Stimulated activated CD4-positive, alpha-beta T cell treated with anti-CD3 and anti-CD28 coated beads, Interleukin-15, amount 100 ng/mL, for 24 hours (primary cell): ENCODE measurements at regions not wholly inside any gene's neighbourhood (a gene's known extent, or its start where the extent isn't known, plus 50 kb on each side); places are given as distances from the start of the nearest gene placed in this dataset.
A peak's percentile ranks its signal among the peaks of the same experiment; 100 is the strongest.

Experiments used
- DNase-seq: peaks from one replicate; pipeline ENCODE4 v3.0.0-alpha.2; 2020

DNA sequence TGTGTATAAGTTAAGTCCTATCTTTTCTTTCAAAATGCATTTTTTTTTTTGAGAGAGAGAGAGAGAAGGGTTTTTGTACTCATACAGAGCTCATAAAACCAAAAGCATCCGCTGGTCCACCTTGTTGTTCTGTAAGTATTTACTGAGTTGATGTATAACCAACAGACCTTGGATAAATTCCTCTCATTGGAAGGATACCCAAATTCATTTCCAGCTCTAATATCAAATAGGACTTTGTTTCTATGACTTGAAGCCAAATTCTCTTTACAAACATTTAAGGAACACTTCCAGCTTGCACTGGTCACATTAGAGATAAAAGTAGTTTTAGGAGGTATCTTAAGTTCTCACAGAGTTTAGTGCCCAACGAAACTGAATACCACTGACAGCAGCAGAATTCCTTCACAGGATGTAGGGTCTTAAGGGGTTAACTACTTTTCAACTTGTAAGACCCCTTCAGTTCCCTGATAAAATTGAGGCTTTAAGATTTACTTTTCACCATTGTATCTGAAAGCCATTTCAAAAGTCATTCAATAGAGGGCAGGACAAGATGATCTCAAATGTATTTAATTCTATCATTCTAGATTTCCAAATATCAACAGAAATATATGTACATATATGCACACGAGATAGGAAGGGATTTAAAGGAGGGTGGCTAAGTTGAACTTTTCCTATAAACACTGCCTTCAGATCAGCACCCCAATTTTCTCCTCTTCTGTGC lies 1398.5 kb upstream of the CELF4 start:
- no peak for DNase-seq

DNA sequence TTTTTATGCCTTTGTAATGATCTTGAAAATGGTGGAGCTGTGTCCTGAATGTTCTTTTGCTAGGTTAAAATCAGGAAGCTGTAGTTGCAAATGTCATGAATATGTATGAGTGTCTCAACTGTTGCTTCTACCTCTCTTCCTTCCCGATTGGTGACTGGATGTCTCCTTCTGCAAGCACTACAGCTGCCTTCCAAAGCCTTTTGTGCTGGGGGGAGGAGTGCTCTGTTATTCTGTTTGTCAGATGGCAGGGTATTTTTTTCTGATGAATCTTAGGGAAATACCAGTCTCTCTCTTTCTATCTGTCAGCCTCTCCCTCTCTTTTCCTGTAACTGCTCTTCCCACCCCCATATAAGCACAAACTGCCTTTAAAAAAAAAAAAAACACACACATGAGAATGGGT lies 1396.3 kb upstream of the CELF4 start:
- no peak for DNase-seq

DNA sequence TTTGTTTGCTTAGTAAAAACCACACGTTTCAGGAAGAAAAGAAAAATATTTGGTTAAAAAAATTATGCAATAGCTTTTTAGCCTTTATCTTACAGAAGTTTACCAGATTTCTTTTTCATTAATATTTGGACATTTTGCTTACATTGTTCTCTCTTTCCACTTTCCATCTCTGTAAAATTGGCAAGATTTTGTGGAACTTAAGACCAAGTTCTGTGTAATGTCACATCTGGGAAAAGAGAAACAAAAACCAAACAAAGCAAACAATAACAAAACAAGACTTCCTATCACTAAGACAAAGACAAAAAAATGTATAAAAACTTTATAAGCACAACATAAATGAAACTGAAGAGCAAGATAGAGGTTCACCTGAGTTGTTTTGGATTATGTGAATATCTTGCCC lies 1392.1 kb upstream of the CELF4 start:
- no peak for DNase-seq

DNA sequence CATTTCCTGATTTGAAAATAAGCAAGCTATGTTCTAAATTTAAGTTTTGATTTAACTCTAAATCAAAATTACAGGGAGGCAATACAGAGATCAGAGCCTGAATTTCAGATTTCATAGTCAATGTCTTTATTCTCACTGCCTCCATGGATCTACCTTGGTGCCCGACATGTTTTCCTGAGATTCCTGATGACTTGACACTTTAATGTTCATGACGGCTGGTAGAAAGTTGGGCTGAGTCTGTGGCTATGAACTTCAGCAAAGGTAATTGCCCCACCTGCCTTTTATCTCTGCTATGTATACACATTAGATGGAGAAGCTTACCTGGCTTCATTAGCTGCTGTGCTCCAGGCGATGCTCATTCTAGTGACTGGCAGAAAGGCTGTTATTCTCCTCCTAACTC lies 1390.5 kb upstream of the CELF4 start:
- DNase-seq: no peak

DNA sequence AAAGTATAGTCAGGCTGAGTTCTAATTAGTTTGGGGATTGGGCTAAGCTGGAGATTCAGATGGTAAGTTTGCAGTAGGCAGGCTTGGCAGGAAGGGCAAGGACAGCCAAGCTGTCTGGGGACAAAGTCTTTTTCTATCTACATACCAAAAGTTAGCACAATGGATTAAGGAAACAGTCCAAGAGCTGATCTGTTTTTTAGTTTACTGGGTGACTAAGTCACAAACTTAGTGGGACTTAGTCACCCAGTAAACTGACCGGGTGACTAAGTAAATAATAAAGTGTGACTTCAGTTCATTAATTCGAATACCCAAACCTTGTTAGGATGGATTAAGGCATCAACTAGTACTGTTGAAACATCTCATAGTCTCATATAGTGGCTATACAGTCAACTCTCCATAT lies 1386.0 kb upstream of the CELF4 start:
- no peak for DNase-seq

DNA sequence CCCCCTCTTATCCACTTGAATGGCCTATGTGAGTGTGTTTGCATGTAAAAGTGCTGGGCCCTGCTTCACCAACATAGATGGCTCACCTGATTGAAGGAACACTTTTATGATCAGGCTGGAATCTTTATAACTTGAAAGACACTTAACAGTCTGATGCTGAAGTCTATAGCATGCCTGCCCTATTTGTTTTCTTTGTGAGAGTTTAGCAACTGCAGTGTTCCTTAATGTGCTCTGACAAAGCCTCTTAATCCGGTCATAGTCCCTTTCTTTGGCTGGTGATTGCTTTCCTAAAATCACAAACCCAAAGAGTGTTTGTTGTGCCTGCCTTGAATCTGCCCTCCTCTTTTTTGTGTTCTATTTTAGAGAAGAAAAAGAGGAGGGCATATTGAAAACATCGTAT lies 1382.8 kb upstream of the CELF4 start:
- no peak for DNase-seq

DNA sequence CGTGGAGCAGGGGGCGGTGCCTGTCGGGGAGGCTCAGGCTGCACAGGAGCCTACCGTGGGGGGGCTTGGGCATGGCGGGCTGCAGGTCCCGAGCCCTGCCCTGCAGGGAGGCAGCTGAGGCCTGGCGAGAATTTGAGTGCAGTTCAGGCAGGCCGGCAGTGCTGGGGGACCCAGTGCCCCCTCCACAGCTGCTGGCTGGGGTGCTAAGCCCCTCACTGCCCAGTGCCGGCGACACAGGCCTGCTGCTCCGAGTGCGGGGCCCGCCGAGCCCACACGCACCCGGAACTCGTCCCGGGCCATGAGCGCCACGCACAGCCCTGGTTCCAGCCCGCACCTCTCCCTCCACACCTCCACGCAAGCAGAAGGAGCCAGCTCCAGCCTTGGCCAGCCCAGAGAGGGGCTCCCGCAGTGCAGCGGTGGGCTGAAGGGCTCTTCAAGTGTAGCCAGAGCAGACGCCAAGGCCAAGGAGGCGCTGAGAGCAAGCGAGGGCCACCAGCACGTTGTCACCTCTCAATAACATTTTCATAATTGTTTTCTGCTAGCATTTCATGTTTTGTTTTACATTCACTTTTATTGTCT lies 1378.9 kb upstream of the CELF4 start:
- DNase-seq: no peak

DNA sequence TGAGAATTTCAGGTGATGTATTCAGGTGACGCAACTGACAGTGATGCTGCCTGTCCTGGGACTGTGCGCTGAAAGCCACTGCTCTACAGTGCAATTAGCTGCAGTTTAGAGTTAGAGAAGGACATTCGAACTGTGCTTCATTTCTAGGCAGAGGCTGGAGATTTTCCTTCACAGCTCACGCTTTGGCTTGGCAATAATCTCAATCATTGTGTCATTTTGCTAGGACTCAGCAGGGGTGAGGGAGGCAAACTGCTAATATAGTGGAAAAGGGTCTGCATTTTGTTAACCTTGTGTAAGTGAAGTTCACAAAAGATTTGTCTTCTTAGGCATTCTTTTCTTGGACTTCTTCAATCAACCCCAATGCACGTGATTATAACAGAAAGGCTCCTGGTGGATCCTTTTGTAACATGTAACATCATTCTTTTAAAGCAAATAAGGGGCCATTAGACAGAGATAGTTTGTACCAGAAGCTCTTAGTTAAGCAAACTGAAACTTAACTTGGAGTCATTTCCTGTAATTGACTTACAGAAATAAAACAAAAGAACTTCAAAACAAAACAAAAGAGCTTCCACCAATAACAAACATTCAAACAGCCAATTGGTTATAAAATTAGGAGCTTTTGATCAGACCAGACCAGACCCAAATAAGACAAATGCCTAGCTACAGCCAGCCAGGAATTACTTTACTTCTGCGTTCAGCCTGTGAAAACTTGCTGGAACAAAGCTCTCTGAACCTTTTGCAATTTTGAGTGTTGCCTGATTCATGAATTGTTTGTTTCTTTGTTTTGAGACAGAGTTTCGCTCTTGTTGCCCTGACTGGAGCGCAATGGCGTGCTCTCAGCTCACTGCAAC lies 1376.3 kb upstream of the CELF4 start:
- DNase-seq: no peak

DNA sequence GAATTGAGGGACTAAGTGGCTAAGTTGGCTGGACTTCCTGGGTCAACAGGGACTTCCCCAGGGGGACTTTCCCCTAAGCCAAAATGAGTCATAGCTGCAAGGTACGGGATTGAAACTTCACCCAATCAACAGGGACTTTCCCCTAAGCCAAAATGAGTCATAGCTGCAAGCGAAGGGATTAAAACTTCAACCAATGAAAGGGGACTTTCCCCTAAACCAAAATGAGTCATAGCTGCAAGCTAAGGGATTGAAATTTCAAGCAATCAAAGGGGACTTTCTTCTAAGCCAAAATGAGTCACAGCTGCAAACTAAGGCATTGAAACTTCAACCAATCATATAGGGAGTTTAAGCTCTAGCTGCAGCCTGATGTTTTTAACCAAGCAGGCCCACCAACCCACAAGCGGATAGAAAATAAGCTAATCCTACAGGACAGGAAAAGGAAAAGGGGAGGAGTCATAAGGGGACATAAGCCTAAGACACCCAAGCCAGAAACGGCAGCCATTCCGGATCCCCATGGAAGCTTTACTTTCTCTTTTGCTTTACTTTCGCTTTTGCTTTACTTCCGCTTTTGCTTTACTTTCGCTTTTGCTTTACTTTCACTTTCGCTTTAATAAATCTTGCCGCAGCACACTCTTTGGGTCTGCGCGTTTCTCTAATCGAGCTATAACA lies 1375.4 kb upstream of the CELF4 start:
- peak; percentile 57 for DNase-seq

DNA sequence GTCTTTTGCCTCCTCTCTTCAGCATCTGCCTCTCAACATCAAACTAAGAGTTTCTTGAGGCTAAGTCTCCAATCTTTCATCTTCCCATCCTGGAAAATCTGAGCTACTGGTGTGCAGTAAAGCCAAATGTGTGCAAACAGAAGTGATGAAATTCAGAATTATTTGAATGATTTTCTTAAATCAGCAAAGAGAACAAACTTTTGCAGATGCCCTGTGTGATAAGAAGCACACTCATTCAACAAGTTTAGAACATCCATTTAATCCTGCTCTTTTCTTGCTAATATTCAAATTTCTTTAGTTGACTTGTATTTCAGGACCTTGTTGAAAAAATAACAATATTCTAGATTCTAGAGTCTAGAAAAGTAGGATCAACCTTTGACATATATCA lies 1374.9 kb upstream of the CELF4 start:
- no peak for DNase-seq

DNA sequence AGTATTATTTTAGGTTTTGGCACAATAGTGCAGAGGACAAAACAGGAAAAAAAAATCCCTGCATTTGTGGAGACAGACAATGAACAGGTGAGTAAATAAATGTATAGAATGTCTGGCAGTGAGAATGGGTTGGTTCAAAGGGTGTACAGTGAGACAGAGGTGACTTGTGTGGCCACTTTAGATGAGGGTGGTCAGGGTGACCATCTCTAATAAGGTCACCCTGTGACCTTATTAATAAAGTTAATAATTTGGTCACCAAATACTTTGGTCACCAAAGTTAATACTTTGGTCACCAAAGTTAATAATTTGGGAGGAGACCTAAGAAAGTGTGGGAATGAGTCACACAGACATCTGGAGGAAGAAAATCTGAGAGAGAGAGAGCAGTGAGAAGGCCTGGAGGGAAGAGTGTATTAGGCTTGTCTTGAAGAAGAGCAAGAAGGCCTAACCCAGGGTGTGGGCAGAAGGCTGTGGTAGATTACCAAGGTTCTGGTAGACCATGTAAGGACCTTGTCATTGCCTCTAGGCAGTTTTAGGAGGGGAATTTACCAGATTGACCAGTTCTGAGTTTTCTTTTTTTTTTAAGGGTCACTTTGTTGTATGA lies 1368.4 kb upstream of the CELF4 start:
- no peak for DNase-seq

DNA sequence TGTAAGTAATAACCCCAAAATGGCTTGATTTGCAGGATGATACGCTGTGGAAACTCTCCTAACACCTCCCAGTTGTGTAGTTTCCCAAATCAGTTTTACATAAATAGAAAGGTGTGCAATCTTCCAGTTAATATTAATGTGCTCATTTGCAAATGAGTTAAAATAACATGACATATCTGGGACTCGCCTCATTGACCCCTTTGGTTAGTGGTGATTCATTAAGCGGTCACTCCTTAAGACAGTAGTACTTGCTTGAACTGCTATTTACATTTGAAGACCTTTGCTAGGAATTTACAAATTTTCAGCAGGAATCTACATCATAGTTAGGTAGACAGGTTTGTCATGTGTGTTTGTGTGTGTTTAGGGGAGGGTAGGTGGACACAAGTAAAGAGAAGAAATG lies 1367.7 kb upstream of the CELF4 start:
- DNase-seq: no peak

DNA sequence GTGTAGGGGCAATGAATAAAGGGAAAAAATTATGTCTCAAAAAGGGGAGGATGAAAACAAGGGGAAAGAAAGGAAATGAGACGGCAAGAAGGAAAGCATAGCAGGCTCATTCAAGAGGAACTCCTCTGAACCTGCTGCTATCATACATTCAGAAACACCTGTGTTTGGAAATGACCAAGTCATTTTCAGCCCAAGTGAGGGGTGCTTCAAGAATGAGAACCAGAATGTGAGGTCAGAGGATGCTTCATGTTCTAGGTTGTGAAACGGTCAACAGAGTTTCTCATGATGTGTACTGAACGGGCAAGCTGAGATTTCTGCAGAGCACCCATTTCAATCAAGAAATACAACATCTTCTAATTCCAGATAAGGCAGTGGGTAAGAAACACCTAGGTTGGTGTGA lies 1367.2 kb upstream of the CELF4 start:
- no peak for DNase-seq

DNA sequence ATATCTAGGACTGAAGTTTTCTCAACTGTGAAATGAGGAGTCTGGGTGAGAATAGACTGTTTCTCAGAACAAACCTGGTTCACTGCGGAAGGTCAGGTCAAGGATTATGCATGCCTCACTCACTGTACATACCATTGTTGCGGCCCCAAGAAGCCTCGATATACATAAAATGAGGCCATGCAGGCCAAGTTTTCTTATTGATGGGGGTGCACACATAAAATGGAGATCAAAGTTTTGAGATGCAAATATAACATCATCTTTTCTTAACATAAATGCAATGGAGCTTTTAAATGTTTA lies 1366.1 kb upstream of the CELF4 start:
- DNase-seq: no peak

DNA sequence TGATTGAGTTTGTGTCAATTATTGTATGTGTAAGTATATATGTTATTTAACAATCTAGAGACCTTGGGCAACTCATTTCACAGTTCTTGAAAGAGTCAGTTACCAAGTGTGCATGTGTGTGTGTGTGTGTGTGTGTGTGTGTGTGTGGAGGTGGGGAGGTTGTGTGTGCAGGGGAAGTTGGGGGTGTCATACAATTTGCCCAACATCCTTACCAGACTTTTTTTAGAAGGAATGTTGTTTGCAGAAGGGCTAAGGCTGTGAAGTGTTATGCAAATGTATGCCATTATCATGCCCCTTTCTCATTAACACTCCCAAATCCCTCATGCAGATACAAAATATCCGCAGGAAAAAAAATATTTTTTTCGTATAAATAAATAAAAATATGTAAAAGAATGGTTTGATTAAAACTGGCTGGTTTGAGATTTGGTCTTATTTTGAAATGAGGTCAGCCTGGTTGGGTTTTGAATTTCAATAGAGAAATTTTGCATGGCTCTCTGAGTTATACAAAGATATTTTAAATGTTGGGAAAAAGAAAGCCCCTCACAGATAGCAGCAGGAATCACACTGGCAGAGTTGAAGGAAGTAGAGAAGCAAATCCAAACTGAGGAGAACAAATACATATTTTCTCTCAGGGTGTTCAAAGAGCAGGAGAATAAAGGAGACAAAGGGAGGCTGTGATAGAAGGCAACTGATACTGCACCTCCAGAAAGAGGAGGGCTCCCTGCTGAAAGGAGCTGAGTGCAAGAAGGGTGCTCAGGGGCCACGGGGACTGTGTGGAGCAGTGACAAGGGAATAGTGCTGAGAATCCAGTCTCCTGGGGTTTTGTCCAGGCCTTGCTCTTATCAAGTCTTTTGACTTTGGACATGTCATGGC lies 1365.5 kb upstream of the CELF4 start:
- DNase-seq: no peak

DNA sequence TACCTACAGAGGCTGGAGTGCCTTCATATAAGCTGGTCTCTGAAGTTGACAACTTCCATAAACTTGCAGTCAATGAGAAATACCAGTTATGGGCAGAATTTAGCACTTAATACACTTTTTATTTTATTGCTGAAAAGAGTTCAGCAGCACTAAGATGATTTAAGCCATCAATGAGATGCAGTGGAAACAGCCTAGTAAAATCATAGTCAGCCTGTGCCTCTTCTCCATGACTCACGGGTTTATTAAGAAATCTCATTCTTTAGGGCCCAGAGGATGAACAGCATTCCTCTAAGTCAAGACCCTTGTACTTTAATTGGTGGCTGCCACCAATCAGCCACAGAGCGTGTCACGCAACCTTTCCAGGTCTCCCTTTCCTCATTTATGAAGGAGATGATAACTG lies 1357.9 kb upstream of the CELF4 start:
- no peak for DNase-seq

DNA sequence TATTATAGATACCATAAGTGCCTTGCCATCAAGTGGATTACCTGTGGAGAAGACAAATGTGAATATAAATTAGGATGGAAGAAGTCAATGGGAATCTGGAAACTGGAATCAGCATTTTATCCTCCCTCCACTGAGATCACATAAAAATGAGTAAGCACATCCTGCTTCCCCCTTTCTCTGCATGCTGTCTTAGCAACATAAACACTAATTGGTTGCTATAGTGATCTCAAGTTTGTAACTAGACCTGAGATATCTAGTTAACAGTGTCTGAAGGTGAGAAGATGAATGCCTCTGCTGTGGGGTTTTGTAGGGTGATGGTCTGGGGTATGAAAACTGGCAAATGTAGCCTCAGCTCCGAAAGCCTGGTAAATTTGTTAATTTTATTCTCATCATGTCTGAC lies 1357.5 kb upstream of the CELF4 start:
- no peak for DNase-seq

DNA sequence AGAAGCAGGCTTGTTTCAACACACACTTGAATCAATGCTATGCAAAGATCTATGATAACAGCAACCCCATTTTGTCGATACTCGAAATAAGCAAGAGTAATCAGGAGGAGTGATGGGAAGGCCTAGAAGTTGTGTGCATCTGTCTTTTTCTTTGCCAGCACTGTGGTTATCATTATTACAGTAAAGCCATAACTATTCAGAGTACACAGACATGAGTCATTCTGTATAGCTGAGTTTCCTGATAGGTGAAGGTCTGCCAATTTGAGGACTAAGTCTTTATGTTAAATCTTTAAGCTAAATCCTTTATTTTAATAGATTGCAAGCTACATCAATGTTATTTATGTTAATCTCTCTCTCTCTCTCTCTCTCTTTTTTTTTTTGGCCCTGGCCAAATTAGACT lies 1344.4 kb upstream of the CELF4 start:
- DNase-seq: no peak

DNA sequence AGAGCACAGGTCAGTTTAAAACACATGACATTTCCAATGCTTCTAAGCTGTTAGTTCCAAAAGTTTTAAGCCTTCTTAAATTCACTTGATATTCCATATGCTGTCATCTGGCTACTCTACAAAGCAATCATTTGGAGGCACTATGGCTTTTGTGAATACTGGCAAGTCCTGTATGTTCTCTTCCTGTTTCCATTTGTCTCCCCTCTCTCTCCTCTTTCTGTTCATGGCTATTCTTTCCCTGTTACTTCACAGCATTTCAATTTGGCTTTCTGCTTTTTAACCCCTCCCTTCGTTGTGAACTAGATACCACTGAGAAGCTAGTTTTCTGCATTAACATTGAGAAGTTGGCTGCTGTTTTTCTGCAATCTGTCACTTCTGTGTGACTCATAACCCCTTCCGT lies 1337.2 kb upstream of the CELF4 start:
- no peak for DNase-seq

DNA sequence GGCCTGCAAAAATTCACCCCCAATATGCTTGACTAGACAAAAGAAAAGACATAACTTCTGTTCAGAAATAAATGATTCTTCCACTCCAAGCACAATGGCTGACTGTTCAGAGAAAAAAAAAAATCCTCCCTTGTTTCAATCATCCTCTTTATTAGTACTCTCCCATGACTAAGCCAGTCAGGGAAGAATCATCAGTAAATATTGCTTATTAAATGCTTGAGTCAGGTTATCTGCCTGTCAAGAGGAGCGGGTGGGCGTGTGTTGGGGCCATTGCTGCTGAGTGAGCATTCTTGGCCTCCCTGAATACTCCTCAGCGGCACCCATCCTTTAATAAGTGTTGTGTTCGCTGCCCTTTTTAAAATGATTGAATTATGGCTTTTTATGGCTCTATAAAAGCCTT lies 1334.8 kb upstream of the CELF4 start:
- DNase-seq: no peak

DNA sequence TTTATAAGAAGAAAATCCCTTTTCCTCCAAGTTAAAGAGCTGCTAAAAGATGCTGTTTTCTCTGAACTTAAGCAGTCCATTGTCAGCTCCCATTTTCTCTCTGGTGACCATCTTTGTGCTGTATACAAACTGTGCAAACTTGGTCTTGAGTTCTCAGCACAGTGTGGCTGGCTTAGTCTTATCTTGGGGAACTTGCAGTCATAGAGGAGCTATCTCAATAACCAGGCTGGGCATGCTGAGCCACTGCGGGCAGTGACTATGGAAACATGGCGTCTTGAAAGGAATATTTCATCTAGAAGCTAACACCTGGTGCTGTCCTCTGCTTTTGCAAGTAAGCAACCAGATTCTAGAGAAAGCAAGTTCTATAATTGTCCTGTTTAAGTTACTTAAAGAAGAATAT lies 1334.4 kb upstream of the CELF4 start:
- no peak for DNase-seq

DNA sequence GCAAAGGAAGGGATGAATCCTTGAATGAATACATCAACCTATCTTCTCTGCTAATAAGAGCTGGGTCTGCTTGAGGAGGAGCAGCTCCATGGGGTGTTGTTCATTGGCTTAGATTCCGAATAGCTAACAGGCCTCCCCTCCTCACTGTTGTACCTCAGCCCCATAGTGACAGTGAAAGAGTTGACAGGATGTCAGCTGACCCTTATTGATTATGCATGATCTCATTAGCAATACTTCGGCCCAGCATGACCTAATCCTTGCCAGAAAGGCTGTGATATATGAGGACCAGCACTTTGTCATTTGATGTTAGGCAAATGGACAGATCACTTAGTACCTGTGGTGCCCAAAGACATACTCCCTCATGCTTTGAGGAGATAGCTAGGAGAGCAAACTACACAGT lies 1333.7 kb upstream of the CELF4 start:
- no peak for DNase-seq

DNA sequence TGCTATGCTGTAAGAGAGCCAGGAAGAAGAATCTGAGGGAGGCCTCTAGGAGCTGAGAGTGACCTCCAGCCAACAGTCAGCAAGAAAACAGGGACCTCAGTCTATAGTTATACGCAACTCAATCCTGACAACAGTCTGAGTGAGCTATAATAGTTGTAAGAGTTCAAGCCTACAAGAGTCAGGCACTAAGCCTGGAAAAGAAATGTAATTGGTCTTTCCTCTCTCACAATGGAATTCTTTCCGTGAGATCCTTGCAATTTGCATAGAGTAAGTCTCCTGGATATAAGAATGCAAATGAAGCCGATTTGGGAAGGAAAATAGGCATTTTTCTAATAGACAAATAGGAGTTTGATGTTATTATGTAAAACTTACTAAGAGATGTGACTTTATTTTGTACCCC lies 1332.6 kb upstream of the CELF4 start:
- no peak for DNase-seq
